ENCODE measurements at regions not wholly inside any gene's neighbourhood (a gene's known extent, or its start where the extent isn't known, plus 50 kb on each side); places are given as distances from the start of the nearest gene placed in this dataset.

GRCh38 chr2:194103941-194104659, 1552.9 kb upstream of the SLC39A10 start:
- H3K9ac ChIP-seq (ENCODE audit: low read depth, low read length, poor library complexity, severe bottlenecking), result no peak overlapping the region
- H3K9me3 ChIP-seq (ENCODE audit: insufficient read depth, low read depth, low read length), result no peaks in the 10 kb centered on the region
- TF ChIP-seq EZH2phosphoT487 (IDR thresholded peaks at IDR 0.05; ENCODE audit: borderline replicate concordance), result no peak
- TF ChIP-seq CTCF (conservative IDR thresholded peaks at IDR 0.05; ENCODE audit: low read length), result no peak
- no peaks in the 10 kb centered on the region for H4K20me1 ChIP-seq (ENCODE audit: insufficient read depth, low read length, poor library complexity, severe bottlenecking)
- no peaks in the 10 kb centered on the region for H3K4me1 ChIP-seq (ENCODE audit: insufficient read depth, low read length, poor library complexity, severe bottlenecking)
- H3K4me3 ChIP-seq (ENCODE audit: low read length, poor library complexity, severe bottlenecking), result no peak overlapping the region
- no peaks in the 10 kb centered on the region for H3K36me3 ChIP-seq (ENCODE audit: insufficient read depth, low read length)
- H3K9me2 ChIP-seq (replicated peaks; ENCODE audit: low read depth, low read length), result no peaks in the 10 kb centered on the region
- no peaks in the 10 kb centered on the region for H3K79me2 ChIP-seq (ENCODE audit: insufficient read depth, low read length)
- H3K4me2 ChIP-seq (ENCODE audit: low read depth, low read length, poor library complexity, severe bottlenecking), result no peak overlapping the region
- no peaks in the 10 kb centered on the region for H3F3A ChIP-seq (ENCODE audit: low read depth)
- H3K27me3 ChIP-seq (ENCODE audit: insufficient read depth, low read length, poor library complexity, severe bottlenecking), result no peaks in the 10 kb centered on the region
- H2AFZ ChIP-seq (ENCODE audit: low read length), result 0 out of 2 replicates have a peak overlapping the region, but pooled peaks have one; percentile 51

- Histone ChIP-seq H2AFZ (ENCODE audit: low read length) (0 out of 2 replicates have a peak overlapping the region, but pooled peaks have one; percentile 23), H3K4me2 (ENCODE audit: low read depth, low read length, poor library complexity, severe bottlenecking) (no peak overlapping the region), H3F3A (ENCODE audit: low read depth) (no peaks in the 10 kb centered on the region)
Measured at GRCh38 chr2:194102546-194102945, 1554.5 kb upstream of the SLC39A10 start.

GRCh38 chr2:194100201-194100600, 1556.8 kb upstream of the SLC39A10 start:
- H3K4me1 ChIP-seq (ENCODE audit: insufficient read depth, low read length, poor library complexity, severe bottlenecking), result no peaks in the 10 kb centered on the region
- no peaks in the 10 kb centered on the region for H3K9me3 ChIP-seq (ENCODE audit: insufficient read depth, low read depth, low read length)
- H3K4me2 ChIP-seq (ENCODE audit: low read depth, low read length, poor library complexity, severe bottlenecking), result no peak overlapping the region
- TF ChIP-seq EZH2phosphoT487 (IDR thresholded peaks at IDR 0.05; ENCODE audit: borderline replicate concordance) (no peak), CTCF (conservative IDR thresholded peaks at IDR 0.05; ENCODE audit: low read length) (no peak)
- H3K27me3 ChIP-seq (ENCODE audit: insufficient read depth, low read length, poor library complexity, severe bottlenecking), result no peaks in the 10 kb centered on the region
- H2AFZ ChIP-seq (ENCODE audit: low read length), result no peak overlapping the region
- H3K9ac ChIP-seq (ENCODE audit: low read depth, low read length, poor library complexity, severe bottlenecking), result no peak overlapping the region
- no peaks in the 10 kb centered on the region for H3K9me2 ChIP-seq (replicated peaks; ENCODE audit: low read depth, low read length)
- H3K4me3 ChIP-seq (ENCODE audit: low read length, poor library complexity, severe bottlenecking), result no peak overlapping the region
- H3F3A ChIP-seq (ENCODE audit: low read depth), result no peaks in the 10 kb centered on the region
- H3K79me2 ChIP-seq (ENCODE audit: insufficient read depth, low read length), result no peaks in the 10 kb centered on the region
- H3K36me3 ChIP-seq (ENCODE audit: insufficient read depth, low read length), result no peaks in the 10 kb centered on the region
- no peaks in the 10 kb centered on the region for H4K20me1 ChIP-seq (ENCODE audit: insufficient read depth, low read length, poor library complexity, severe bottlenecking)

More at GRCh38 chr2:194102546-194102945, 1554.5 kb upstream of the SLC39A10 start:
- Histone ChIP-seq H3K36me3 (ENCODE audit: insufficient read depth, low read length) (no peaks in the 10 kb centered on the region), H3K9ac (ENCODE audit: low read depth, low read length, poor library complexity, severe bottlenecking) (no peak overlapping the region), H3K9me2 (replicated peaks; ENCODE audit: low read depth, low read length) (no peaks in the 10 kb centered on the region), H4K20me1 (ENCODE audit: insufficient read depth, low read length, poor library complexity, severe bottlenecking) (no peaks in the 10 kb centered on the region), H3K27me3 (ENCODE audit: insufficient read depth, low read length, poor library complexity, severe bottlenecking) (no peaks in the 10 kb centered on the region), H3K79me2 (ENCODE audit: insufficient read depth, low read length) (no peaks in the 10 kb centered on the region), H3K9me3 (ENCODE audit: insufficient read depth, low read depth, low read length) (no peaks in the 10 kb centered on the region), H3K4me3 (ENCODE audit: low read length, poor library complexity, severe bottlenecking) (no peak overlapping the region), H3K4me1 (ENCODE audit: insufficient read depth, low read length, poor library complexity, severe bottlenecking) (no peaks in the 10 kb centered on the region)
- TF ChIP-seq EZH2phosphoT487 (IDR thresholded peaks at IDR 0.05; ENCODE audit: borderline replicate concordance), result no peak
- no peak for TF ChIP-seq CTCF (conservative IDR thresholded peaks at IDR 0.05; ENCODE audit: low read length)
